ENCODE measurements at regions not wholly inside any gene's neighbourhood (a gene's known extent, or its start where the extent isn't known, plus 50 kb on each side); places are given as distances from the start of the nearest gene placed in this dataset.
A peak's percentile ranks its signal among the peaks of the same experiment; 100 is the strongest.

DNA sequence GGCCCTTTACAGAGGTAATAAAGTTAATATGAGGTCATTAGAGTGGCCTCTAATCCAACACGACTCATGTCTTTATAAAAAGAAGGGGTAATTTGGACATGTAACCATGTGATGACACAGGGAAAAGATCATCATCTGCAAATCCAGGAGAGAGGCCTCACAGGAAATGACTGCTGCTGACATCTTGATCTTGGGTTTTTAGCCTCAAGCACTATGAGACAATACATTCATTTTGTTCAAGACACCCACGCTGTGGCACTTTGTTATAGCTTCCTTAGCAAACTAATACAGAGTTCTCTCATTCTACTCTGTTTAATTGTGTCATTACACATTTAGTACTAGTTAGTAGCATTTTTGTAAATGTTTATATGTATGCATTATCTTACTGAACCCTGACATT is 64.0 kb upstream of the RUNX1 start:
- peak overlapping the region; percentile 57 for H3K27ac ChIP-seq
- DNase-seq (ENCODE audit: low read depth, low spot score): peak; percentile 18

DNA sequence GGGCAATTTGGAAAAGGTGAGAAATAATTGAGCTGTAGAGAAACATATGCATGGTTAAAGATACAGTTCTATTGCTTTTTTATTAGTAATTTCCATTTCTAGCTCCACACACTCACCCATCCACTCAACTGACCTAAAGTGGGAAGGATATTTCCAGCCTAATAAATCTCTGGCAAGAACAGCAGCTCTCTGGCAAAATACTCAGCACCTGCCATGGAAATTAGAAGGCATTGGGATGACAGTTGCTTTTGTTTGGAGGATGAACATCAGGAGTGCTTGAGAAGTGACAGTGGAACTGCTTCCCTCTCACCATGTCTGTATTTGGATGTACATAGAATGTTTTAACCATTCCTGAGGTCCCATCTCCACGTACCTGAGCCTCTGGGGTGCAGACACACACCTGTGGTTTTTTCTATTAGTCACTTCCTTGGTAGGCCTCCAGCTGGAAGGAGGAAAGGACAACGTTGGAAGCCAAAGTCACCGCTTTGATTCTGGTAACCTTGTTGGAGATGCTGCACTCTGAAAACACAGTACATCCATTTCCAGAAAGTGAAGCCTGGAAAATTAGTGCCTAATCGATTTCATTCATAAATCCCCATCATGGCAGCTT is 62.3 kb upstream of the RUNX1 start:
- DNase-seq (ENCODE audit: low read depth, low spot score): peak; percentile 20
- peak overlapping the region; percentile 21 for H3K27ac ChIP-seq

GRCh38 chr21:35108887-35109286 is 59.8 kb upstream of the RUNX1 start:
- no peak overlapping the region for H3K27ac ChIP-seq
- no peak for DNase-seq (ENCODE audit: low read depth, low spot score)

DNA sequence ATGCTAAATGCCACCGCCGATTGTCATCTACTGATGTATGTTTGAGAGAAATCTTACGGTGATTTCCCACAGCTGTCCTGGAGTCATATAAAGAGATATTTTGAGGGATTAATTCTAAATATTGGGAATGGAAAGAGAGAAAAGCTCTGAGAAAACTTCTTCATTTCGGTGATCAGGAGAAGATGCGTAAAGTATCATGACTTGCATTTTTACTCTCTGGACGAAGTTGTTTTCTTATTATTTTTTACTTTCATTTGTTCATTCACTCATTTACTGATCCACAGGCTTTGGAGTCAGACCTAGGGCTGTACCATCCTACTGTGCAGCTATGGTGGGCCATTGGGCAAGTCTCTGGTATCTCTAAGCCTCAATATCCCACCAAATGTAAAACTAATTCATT is 58.4 kb upstream of the RUNX1 start:
- H3K27ac ChIP-seq: no peak overlapping the region
- no peak for DNase-seq (ENCODE audit: low read depth, low spot score)

- H3K27ac ChIP-seq: no peak overlapping the region
- no peak for DNase-seq (ENCODE audit: low read depth, low spot score)
Observed at GRCh38 chr21:35106246-35106835, 57.2 kb upstream of the RUNX1 start.

DNA sequence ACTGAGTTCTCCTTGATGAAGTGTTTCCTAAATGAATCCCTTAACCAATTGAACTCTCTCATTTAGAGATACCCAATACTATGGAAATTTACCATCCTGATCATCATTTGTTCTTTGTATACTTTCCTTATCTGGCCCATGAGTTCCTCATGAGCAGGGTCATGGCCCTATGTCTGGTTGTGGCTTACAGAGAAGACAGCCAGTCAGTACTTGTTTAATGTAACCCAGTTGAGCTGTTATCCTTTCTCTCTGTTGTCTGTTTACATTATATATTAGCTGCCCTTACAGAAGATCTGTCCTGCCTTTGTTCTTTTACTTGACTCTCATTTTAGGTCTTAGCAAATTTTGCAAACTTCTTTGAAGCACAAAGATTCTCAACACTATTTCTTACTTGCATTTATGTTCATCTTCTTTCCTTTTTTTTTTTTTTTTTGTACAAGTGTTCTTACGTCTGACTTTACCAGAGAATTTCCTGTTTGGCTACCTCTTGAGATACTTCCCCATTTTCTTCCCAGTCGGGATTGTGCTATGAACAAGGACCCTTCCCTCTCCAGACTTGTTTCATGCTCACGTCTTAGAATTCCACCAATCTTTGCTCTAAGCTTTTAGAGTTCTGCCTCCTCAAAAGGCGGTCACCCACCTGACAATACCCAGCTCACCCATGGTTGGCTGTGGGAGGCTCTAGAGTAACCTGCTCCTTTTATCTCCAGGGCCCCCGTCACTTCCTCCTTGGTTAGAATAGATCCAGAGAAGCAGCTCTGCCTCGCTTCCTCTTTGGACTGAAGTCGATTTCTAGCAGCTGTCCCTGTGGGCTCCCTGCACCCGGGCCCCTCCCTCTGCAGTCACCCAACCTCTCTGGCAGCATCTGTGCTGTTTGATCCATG is 53.6 kb upstream of the RUNX1 start:
- no peak for DNase-seq (ENCODE audit: low read depth, low spot score)
- no peak overlapping the region for H3K27ac ChIP-seq

DNA sequence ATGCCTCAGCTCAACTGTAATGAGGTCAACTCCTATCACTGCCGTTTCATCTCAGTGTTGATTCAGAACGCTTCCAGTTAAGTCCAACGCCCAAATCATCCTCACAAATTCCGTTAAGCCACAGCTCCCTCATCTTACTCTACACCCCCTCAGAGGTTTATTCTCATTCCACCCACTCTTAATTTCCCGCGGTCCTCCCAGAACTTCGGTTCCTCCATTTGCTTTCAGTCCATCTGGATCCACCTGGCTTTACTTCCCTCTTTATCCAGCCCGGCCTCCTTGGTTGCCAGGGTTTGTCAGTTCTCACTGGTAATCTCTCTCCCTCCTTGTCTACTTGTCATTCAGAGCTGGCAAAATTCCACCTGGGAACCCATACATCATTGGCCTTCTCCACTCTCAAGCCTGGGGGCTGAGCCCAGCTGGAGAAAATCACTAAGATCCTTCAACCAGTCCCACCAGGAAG is 51.3 kb upstream of the RUNX1 start:
- DNase-seq (ENCODE audit: low read depth, low spot score): no peak
- H3K27ac ChIP-seq: no peak overlapping the region

DNA sequence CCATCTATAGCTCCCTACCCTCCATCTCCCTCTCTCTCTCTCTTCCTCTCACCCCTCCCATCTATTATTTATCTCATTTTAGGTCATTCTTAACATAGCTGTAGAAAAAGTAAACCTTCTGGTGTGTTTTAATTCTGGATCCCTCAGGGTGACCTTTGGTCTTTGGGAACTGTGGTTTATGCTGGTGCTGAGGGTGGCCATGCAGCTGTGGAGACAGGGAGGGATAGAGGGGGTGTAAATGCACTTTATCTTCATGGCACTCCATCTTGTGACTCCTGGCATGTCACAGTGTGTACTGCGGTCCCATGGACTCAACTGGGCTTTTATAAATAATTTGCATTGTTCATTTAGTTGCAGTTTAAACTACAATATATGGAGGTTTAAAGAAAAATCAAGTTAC is 50.2 kb upstream of the RUNX1 start:
- H3K27ac ChIP-seq: no peak overlapping the region
- DNase-seq (ENCODE audit: low read depth, low spot score): no peak

All from epithelial cell of prostate (primary cell).